Neural cell (in vitro differentiated cells): ENCODE measurements at regions not wholly inside any gene's neighbourhood (a gene's known extent, or its start where the extent isn't known, plus 50 kb on each side); places are given as distances from the start of the nearest gene placed in this dataset.
A peak's percentile ranks its signal among the peaks of the same experiment; 100 is the strongest.

Experiments
- CTCF ChIP-seq: fragments of 450-650 bp; IDR thresholded peaks from 2 replicates; pipeline ENCODE4 v1.5.1; 2014; ENCODE audit warnings: antibody characterized with exemption, mild to moderate bottlenecking, moderate library complexity; ENCODE audit not compliant: poor library complexity, severe bottlenecking
- EP300 ChIP-seq: fragments of 450-650 bp; conservative IDR thresholded peaks from 2 replicates; pipeline ENCODE4 v1.6.1; 2014; ENCODE audit warnings: antibody characterized with exemption, mild to moderate bottlenecking, moderate library complexity; ENCODE audit not compliant: poor library complexity, severe bottlenecking
- EZH2 ChIP-seq: fragments of 200-600, 300-800 bp; shearing (Covaris generic), sonication (generic); IDR thresholded peaks from 2 replicates; pipeline ENCODE4 v1.6.1; 2014; ENCODE audit warnings: antibody characterized with exemption, low read length, borderline replicate concordance, mild to moderate bottlenecking; ENCODE audit not compliant: insufficient read depth, poor library complexity, severe bottlenecking
- MXI1 ChIP-seq: fragments of 450-650 bp; conservative IDR thresholded peaks from 2 replicates; pipeline ENCODE4 v1.6.1; 2014; ENCODE audit warnings: antibody characterized with exemption, mild to moderate bottlenecking; ENCODE audit not compliant: poor library complexity, severe bottlenecking
- POLR2AphosphoS5 ChIP-seq: IDR thresholded peaks from 2 replicates; pipeline ENCODE4 v1.6.1; 2012
- RAD21 ChIP-seq: fragments of 450-650 bp; conservative IDR thresholded peaks from 2 replicates; pipeline ENCODE4 v1.6.1; 2014; ENCODE audit warnings: antibody characterized with exemption, mild to moderate bottlenecking, moderate library complexity
- REST ChIP-seq: IDR thresholded peaks from 2 replicates; pipeline ENCODE4 v1.6.1; 2012; ENCODE audit warnings: borderline replicate concordance
- SMC3 ChIP-seq: fragments of 450-650 bp; conservative IDR thresholded peaks from 2 replicates; pipeline ENCODE4 v1.6.1; 2014; ENCODE audit warnings: antibody characterized with exemption, mild to moderate bottlenecking, moderate library complexity; ENCODE audit not compliant: poor library complexity
- TAF1 ChIP-seq: IDR thresholded peaks from 2 replicates; pipeline ENCODE4 v1.6.1; 2012; ENCODE audit warnings: low read depth

GRCh38 chr5:82349652-82350051 lies 71.5 kb upstream of the RPS23 start:
- no peak for TF ChIP-seq TAF1
- TF ChIP-seq EZH2: no peak
- no peak for TF ChIP-seq RAD21
- TF ChIP-seq CTCF: peak; percentile 23
- TF ChIP-seq REST: no peak
- TF ChIP-seq EP300: no peak
- TF ChIP-seq POLR2AphosphoS5: no peak
- TF ChIP-seq MXI1: no peak
- TF ChIP-seq SMC3: no peak
